K562 (cell line): ENCODE measurements at regions not wholly inside any gene's neighbourhood (a gene's known extent, or its start where the extent isn't known, plus 50 kb on each side); places are given as distances from the start of the nearest gene placed in this dataset.

Experiments
- ATAC-seq: fragments of 200-7000 bp; cut with Tn5 transposase; 3 replicates; pipeline ENCODE4 v1.9.1; 2020; ENCODE audit warnings: moderate library complexity
- BruUV-seq: library from RNA; stranded (reverse); fragments of 400-500 nt; replicated peaks from 2 replicates; lab custom pipeline; 2021; lab: Mats Ljungman, UMichigan
- CTCF ChIA-PET: fragments of 300-600 bp; formaldehyde crosslinking; extraction: SDS; loops from one replicate; lab custom pipeline; 2021; ENCODE audit warnings: low intra/inter-chr PET ratio; lab: Yijun Ruan, JAX
- POLR2A ChIA-PET: fragments of 300-600, 350-650 bp; sonication (Branson Sonifier 250); formaldehyde crosslinking; extraction: SDS; loops from one replicate; lab custom pipeline; 2021; ENCODE audit warnings: antibody characterized with exemption, inconsistent platforms; lab: Yijun Ruan, JAX
- DNase-seq, 4 experiments: peaks; one replicate each; pipeline versions ENCODE4 v3.0.0 to v3.0.0-alpha.2; 2011 to 2018; ENCODE audit warnings: low spot score in 3 of 4, mixed read lengths in 3 of 4; ENCODE audit errors: extremely low read depth in 1 of 4
- FAIRE-seq: peaks from 2 replicates; lab custom pipeline; 2011; peaks lifted over from hg19 to GRCh38; lab: Jason Lieb, UNC
- H2AFZ ChIP-seq: 2 replicates; pipeline ENCODE4 v1.6.0; 2011; ENCODE audit warnings: low read depth, low read length, control low read depth, inconsistent platforms
- H3K27ac ChIP-seq: fragments of 200-600 bp; 3 replicates; pipeline ENCODE4 v1.8.0; 2011; ENCODE audit warnings: low read depth, mild to moderate bottlenecking, control low read depth, inconsistent platforms, low read length, moderate library complexity, mixed read lengths; ENCODE audit errors: extremely low read depth
- H3K27me3 ChIP-seq, 2 experiments: fragments of 300-600 bp in 1 of 2; 2 replicates in 1 of 2; 3 replicates in 1 of 2; pipeline versions ENCODE4 v1.6.0 to v1.8.0; 2011; ENCODE audit warnings: inconsistent platforms in 2 of 2, low read length in 2 of 2, mild to moderate bottlenecking in 1 of 2, mixed read lengths in 1 of 2, moderate library complexity in 1 of 2; ENCODE audit not compliant: control insufficient read depth in 2 of 2, insufficient read depth in 2 of 2
- H3K36me3 ChIP-seq: fragments of 300-600 bp; 3 replicates; pipeline ENCODE4 v1.8.0; 2011; ENCODE audit warnings: mild to moderate bottlenecking, low read length, inconsistent platforms; ENCODE audit not compliant: control insufficient read depth, insufficient read depth
- H3K4me1 ChIP-seq, 2 experiments: fragments of 200-600 bp in 1 of 2; replicated peaks in 1 of 2; 2 replicates in 1 of 2; 3 replicates in 1 of 2; pipeline versions ENCODE4 v1.5.1 to v1.8.0; 2011; ENCODE audit warnings: inconsistent platforms in 2 of 2, low read length in 2 of 2, mild to moderate bottlenecking in 1 of 2, mixed read lengths in 1 of 2, moderate library complexity in 1 of 2; ENCODE audit not compliant: control insufficient read depth in 2 of 2, insufficient read depth in 2 of 2
- H3K4me2 ChIP-seq: 2 replicates; pipeline ENCODE4 v1.6.1; 2011; ENCODE audit warnings: low read length, control low read depth, inconsistent platforms, mixed read lengths; ENCODE audit not compliant: insufficient read depth
- H3K4me3 ChIP-seq: fragments of 200-600 bp; sonication (generic), shearing (Covaris generic); 2 replicates; pipeline ENCODE4 v1.5.1; 2016; ENCODE audit warnings: control low read depth, inconsistent platforms
- H3K79me2 ChIP-seq: fragments of 200-600 bp; 3 replicates; pipeline ENCODE4 v1.8.0; 2011; ENCODE audit warnings: low read length, inconsistent platforms; ENCODE audit not compliant: control insufficient read depth, insufficient read depth
- H3K9ac ChIP-seq, 2 experiments: 2 replicates each; pipeline versions ENCODE4 v1.6.0 to v1.6.1; 2011; ENCODE audit warnings: low read depth in 2 of 2, low read length in 2 of 2, control low read depth in 1 of 2, inconsistent platforms in 1 of 2, mild to moderate bottlenecking in 1 of 2, mixed read lengths in 1 of 2; ENCODE audit not compliant: insufficient read depth in 1 of 2
- H3K9me1 ChIP-seq: one replicate; pipeline ENCODE4 v1.6.0; 2011; ENCODE audit warnings: inconsistent platforms, mild to moderate bottlenecking, low read length, moderate library complexity; ENCODE audit not compliant: control insufficient read depth, insufficient read depth
- H3K9me3 ChIP-seq: replicated peaks from 2 replicates; pipeline ENCODE4 v1.5.1; 2011; ENCODE audit warnings: low read depth, low read length, inconsistent platforms; ENCODE audit not compliant: control insufficient read depth, insufficient read depth
- H4K20me1 ChIP-seq: replicated peaks from 2 replicates; pipeline ENCODE4 v1.6.1; 2011; ENCODE audit warnings: low read length, inconsistent platforms, mixed read lengths; ENCODE audit not compliant: control insufficient read depth, insufficient read depth
- CXXC5 ChIP-seq: fragments of 250-450 bp; sonication (Bioruptor Pico); IDR thresholded peaks from 2 replicates; pipeline ENCODE4 v1.8.0; 2022; ENCODE audit warnings: inconsistent platforms, mild to moderate bottlenecking, moderate library complexity
- DNMT1 ChIP-seq: fragments of 450-650 bp; IDR thresholded peaks from 2 replicates; pipeline ENCODE4 v1.6.1; 2016; ENCODE audit warnings: antibody characterized with exemption, mild to moderate bottlenecking
- E2F5 ChIP-seq: sonication (generic); formaldehyde crosslinking; IDR thresholded peaks from 2 replicates; pipeline ENCODE4 v1.8.0; 2022; ENCODE audit warnings: mild to moderate bottlenecking, missing genetic modification reagents
- MCM3 ChIP-seq: fragments of 450-650 bp; IDR thresholded peaks from 2 replicates; pipeline ENCODE4 v1.6.1; 2016
- MXD1 ChIP-seq: fragments of 250-450 bp; sonication (Bioruptor Pico); IDR thresholded peaks from 2 replicates; pipeline ENCODE4 v1.8.0; 2021; ENCODE audit warnings: borderline replicate concordance, mild to moderate bottlenecking, moderate library complexity; ENCODE audit not compliant: poor library complexity, severe bottlenecking
- NR1H2 ChIP-seq: sonication (generic); formaldehyde crosslinking; IDR thresholded peaks from 2 replicates; pipeline ENCODE4 v1.4.0; 2020; ENCODE audit warnings: mild to moderate bottlenecking, missing genetic modification reagents
- PCBP2 ChIP-seq: fragments of 200-400 bp; formaldehyde crosslinking; IDR thresholded peaks from 2 replicates; pipeline ENCODE4 v1.6.1; 2018; ENCODE audit warnings: low read length, low read depth, mild to moderate bottlenecking, moderate library complexity; ENCODE audit not compliant: poor library complexity, severe bottlenecking
- PHF21A ChIP-seq: fragments of 450-650 bp; IDR thresholded peaks from 2 replicates; pipeline ENCODE4 v1.6.1; 2017; ENCODE audit warnings: low read depth, borderline replicate concordance
- PML ChIP-seq: IDR thresholded peaks from 2 replicates; pipeline ENCODE4 v1.6.1; 2012; ENCODE audit warnings: low read length, inconsistent platforms
- SRSF3 ChIP-seq: fragments of 200-400 bp; formaldehyde crosslinking; IDR thresholded peaks from 2 replicates; pipeline ENCODE4 v1.6.1; 2016; ENCODE audit warnings: mild to moderate bottlenecking, low read length, moderate library complexity; ENCODE audit not compliant: insufficient read depth
- TCF3 ChIP-seq: sonication (generic); formaldehyde crosslinking; IDR thresholded peaks from 2 replicates; pipeline ENCODE4 v1.4.0; 2020; ENCODE audit warnings: mild to moderate bottlenecking, missing genetic modification reagents
- TCF7L2 ChIP-seq: fragments of 150-350 bp; IDR thresholded peaks from 2 replicates; pipeline ENCODE4 v1.6.1; 2016; ENCODE audit warnings: low read depth, mild to moderate bottlenecking, low read length, moderate library complexity
- TRIM28 ChIP-seq: fragments of 450-650 bp; IDR thresholded peaks from 2 replicates; pipeline ENCODE4 v1.6.1; 2017
- ZBTB33 ChIP-seq: sonication (generic); formaldehyde crosslinking; IDR thresholded peaks from 2 replicates; pipeline ENCODE4 v1.8.1; 2023; ENCODE audit warnings: mild to moderate bottlenecking, missing genetic modification reagents
- WGBS: fragments of 100-300 bp; shearing (Covaris generic); methylation state at CpG from one replicate; pipeline ENCODE4 v1.1.6; 2016; ENCODE audit warnings: low coverage, mixed read lengths; ENCODE audit not compliant: insufficient coverage; ENCODE audit errors: missing lambda C conversion rate; 5-methylcytosine and 5-hydroxymethylcytosine counted together
- in situ Hi-C: fragments of 300-500 bp; cut with MboI; formaldehyde crosslinking; loops from 4 replicates; pipeline ENCODE4 v1.15.0; 2018; ENCODE audit warnings: inconsistent platforms, mixed read lengths
- intact Hi-C: fragments of 100-400 bp; cut with micrococcal nuclease; formaldehyde crosslinking; loops from 2 replicates; pipeline ENCODE4 v1.14.2; 2022

DNA sequence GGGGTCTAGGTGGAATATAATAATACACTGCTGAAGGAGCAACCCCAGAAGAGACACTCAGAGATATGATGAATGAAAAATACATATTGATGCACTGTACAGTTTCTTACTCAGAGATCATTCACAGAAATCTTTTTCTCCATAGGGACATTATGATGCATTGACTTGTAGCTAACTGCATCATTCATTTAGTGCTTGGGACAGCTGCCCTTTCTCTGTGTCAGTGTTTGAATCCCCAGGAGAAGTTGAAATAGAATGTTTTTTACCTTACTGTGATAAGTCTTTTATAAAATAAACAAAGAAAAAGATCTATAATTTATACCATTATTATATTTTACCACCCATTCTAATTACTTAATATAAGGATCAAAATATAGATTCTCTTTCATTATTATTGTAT, 91.7 kb upstream of the DSEL start:
- ChIA-PET CTCF (no interaction called here), POLR2A (no interaction called here)
- FAIRE-seq = no peak

DNA sequence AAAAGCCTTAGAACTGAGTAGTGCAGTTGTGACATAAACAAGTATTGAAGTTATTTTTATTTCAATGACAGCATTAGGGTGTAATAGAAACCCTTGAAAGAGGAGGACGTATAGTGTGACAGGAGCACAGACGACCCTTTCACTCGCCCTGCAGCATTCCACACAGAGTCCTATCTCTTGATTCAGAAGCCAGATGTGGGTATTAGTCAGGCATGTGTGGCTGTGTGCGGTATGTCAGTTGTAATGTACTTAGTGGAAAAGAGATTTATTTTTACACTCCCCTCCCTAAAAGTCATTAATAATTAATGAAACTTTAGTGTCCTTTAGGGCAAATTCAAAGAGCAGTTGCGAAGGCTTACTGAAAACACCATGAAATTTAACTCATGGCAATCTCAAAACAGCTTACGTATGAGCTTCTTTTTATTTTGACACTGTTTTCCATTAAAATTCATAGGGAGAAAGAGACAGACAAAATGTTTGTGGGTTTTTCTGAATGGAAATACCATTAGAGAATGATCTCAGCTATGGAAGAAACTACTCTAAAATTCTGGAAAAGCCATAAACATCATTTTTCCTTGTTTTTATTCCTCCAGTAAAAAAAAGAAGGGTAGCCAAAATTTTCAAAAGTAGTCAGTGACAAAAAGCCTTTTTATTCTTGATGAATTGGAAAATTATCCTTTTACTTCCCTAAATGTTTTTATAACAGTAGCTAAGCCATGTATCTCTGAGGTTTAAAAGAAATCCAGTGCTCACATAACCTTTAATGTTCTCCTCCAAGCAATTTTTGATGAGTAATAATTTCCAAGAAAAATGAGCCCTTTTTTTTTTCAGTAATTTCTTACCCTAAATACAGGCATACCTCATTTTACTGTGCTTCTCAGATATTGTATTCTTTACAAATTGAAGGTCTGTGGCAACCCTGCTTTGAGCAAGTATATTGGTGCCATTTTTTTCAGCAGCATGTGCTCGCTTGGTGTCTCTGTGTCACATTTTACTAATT, 84.0 kb upstream of the DSEL start:
- Histone ChIP-seq H3K36me3 (no peaks in the 10 kb centered on the region), H3K4me2 (no peak overlapping the region), H2AFZ (no peak overlapping the region), H3K27me3 (no peaks in the 10 kb centered on the region), H3K9me1 (no peaks in the 10 kb centered on the region), H3K4me3 (no peak overlapping the region), H3K9ac (no peak overlapping the region), H4K20me1 (no peaks in the 10 kb centered on the region), H3K4me1 (no peaks in the 10 kb centered on the region), H3K9me3 (no peaks in the 10 kb centered on the region), H3K79me2 (no peaks in the 10 kb centered on the region), H3K27ac (no peak overlapping the region)
- DNase-seq = no peak
- intact Hi-C loops (no loop called here), in situ Hi-C loops (no loop called here)
- no peak for FAIRE-seq
- TF ChIP-seq SRSF3 (no peak), ZBTB33 (CRISPR knock-in tag) (no peak), PCBP2 (no peak), E2F5 (CRISPR knock-in tag) (no peak), TCF3 (CRISPR knock-in tag) (no peak), DNMT1 (no peak), TCF7L2 (no peak)
- 7% methylated on average over 6 of the region's 7 CpGs for WGBS
- ATAC-seq = no peak
- no TSS peak for BruUV-seq
- ChIA-PET POLR2A (no interaction called here), CTCF (no interaction called here)

More for the DNA sequence above, 91.7 kb upstream of the DSEL start:
- intact Hi-C loops = no loop called here
- no peak for TF ChIP-seq MXD1 (CRISPR knock-in tag)
- TF ChIP-seq NR1H2 (CRISPR knock-in tag) = no peak
- TF ChIP-seq PML = no peak
- TF ChIP-seq CXXC5 (CRISPR knock-in tag) = no peak
- TF ChIP-seq TRIM28 = no peak
- TF ChIP-seq PHF21A = no peak
- TF ChIP-seq MCM3 = no peak
- no peak for DNase-seq
- Histone ChIP-seq H3K27me3 (no peaks in the 10 kb centered on the region), H3K4me1 (no peaks in the 10 kb centered on the region), H3K27ac (no peak overlapping the region), H3K9ac (no peak overlapping the region), H4K20me1 (no peaks in the 10 kb centered on the region), H3K4me2 (no peak overlapping the region), H3K9me1 (no peaks in the 10 kb centered on the region), H3K9me3 (no peaks in the 10 kb centered on the region), H3K36me3 (no peaks in the 10 kb centered on the region), H3K79me2 (no peaks in the 10 kb centered on the region), H2AFZ (no peak overlapping the region), H3K4me3 (no peak overlapping the region)
- BruUV-seq = no TSS peak
- no peak for ATAC-seq
- in situ Hi-C loops = no loop called here
